ENCODE measurements at regions not wholly inside any gene's neighbourhood (a gene's known extent, or its start where the extent isn't known, plus 50 kb on each side); places are given as distances from the start of the nearest gene placed in this dataset.

DNA sequence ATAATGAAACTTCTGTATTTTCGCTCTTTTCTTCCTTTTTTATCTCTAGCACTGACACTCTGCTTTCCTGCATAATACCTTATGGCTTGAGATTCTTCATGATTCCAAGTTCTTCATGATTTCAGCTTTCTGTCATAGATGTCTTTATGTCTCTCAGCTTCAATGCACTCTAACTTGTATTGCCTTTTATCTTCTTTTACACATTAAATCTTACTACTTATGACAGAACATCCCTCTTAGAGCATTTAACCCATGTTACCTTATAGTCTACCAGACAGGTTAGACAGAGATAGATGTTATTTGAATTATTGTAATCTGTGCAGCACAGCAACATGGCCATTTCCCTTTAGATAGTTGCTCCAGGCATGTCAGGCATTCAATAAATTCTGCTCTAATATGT, 1475.7 kb upstream of the TMEFF2 start:
- Histone ChIP-seq H3K27me3 (ENCODE audit: insufficient read depth, low read length) (no peaks in the 10 kb centered on the region), H4K20me1 (ENCODE audit: insufficient read depth, low read length) (no peaks in the 10 kb centered on the region), H3K4me3 (ENCODE audit: insufficient read depth, low read length) (no peak overlapping the region), H3K79me2 (ENCODE audit: insufficient read depth, low read length) (no peaks in the 10 kb centered on the region), H3K9me3 (ENCODE audit: low read depth, low read length) (no peaks in the 10 kb centered on the region), H3K4me1 (ENCODE audit: insufficient read depth, low read length) (no peaks in the 10 kb centered on the region), H2AFZ (ENCODE audit: low read length) (no peak overlapping the region), H3K27ac (ENCODE audit: low read depth, low read length) (no peak overlapping the region), H3K36me3 (ENCODE audit: insufficient read depth, low read length) (no peaks in the 10 kb centered on the region), H3K4me2 (ENCODE audit: insufficient read depth, low read length) (no peak overlapping the region)
- TF ChIP-seq, protein P1, sequence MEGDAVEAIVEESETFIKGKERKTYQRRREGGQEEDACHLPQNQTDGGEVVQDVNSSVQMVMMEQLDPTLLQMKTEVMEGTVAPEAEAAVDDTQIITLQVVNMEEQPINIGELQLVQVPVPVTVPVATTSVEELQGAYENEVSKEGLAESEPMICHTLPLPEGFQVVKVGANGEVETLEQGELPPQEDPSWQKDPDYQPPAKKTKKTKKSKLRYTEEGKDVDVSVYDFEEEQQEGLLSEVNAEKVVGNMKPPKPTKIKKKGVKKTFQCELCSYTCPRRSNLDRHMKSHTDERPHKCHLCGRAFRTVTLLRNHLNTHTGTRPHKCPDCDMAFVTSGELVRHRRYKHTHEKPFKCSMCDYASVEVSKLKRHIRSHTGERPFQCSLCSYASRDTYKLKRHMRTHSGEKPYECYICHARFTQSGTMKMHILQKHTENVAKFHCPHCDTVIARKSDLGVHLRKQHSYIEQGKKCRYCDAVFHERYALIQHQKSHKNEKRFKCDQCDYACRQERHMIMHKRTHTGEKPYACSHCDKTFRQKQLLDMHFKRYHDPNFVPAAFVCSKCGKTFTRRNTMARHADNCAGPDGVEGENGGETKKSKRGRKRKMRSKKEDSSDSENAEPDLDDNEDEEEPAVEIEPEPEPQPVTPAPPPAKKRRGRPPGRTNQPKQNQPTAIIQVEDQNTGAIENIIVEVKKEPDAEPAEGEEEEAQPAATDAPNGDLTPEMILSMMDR (IDR thresholded peaks at IDR 0.05; ENCODE audit: extremely low read depth, low read depth, low read length) = no peak
- DNase-seq (ENCODE audit: insufficient read length, low spot score, missing footprints) = no peak

DNA sequence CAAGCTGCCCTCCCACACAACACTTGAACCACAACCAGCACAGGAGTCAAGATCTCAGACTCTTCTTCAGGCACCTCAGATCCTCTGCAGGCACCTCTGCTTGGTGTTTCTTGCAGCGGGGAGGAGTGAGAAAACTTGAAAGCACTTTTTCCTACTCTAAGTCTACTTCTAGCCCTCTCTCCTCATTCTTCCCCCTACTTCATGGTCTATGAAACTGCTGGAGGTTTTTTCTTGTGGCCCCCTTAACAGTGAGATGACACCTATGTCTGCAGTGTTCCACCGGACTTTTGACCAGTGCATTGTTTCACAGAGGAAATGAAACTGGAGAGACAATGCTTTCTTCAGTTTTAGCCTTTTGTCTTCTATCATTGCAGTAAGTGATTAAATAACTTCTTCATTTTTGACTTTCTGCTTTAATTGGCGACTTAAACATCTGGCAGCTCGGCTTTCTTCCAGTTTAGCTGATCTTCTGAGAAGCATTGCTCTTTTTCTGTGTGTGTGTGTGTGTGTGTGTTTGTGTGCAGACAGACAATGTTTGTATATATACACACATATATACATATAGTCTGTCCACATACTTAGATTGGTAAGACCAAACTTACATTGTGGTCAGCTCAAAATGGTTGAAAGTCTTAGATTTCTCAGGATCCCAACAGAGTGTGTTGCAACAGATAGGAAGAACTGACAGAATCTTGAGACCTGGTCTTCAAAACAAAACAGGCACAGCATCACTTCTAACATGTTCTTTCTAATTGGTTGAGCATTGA, 1474.0 kb upstream of the TMEFF2 start:
- Histone ChIP-seq H3K4me3 (ENCODE audit: insufficient read depth, low read length) (no peak overlapping the region), H3K27ac (ENCODE audit: low read depth, low read length) (no peak overlapping the region), H3K4me1 (ENCODE audit: insufficient read depth, low read length) (no peaks in the 10 kb centered on the region), H3K9me3 (ENCODE audit: low read depth, low read length) (no peaks in the 10 kb centered on the region), H4K20me1 (ENCODE audit: insufficient read depth, low read length) (no peaks in the 10 kb centered on the region), H3K27me3 (ENCODE audit: insufficient read depth, low read length) (no peaks in the 10 kb centered on the region), H3K79me2 (ENCODE audit: insufficient read depth, low read length) (no peaks in the 10 kb centered on the region), H2AFZ (ENCODE audit: low read length) (peak overlapping the region; percentile 1), H3K36me3 (ENCODE audit: insufficient read depth, low read length) (no peaks in the 10 kb centered on the region), H3K4me2 (ENCODE audit: insufficient read depth, low read length) (no peak overlapping the region)
- DNase-seq (ENCODE audit: insufficient read length, low spot score, missing footprints) = no peak
- TF ChIP-seq, protein P1 (IDR thresholded peaks at IDR 0.05; ENCODE audit: extremely low read depth, low read depth, low read length) = no peak

DNA sequence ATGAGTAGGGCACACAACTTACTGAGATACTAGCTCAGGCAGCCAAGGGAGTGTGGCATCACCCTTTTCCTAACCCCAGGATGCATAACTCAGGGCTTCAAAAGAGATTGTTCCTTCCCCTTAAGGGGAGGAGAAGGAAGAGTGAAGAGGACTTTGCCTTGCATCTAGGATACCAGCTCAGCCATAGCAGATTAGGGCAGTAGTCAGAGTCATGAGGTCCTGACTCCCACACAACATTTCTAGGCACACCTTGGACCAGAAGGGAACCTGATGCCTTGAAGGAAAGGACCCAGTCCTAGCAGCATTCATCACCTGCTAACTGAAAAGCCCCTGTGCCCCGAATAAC, 1433.2 kb upstream of the TMEFF2 start:
- H3K4me2 ChIP-seq (ENCODE audit: insufficient read depth, low read length) = no peak overlapping the region

DNA sequence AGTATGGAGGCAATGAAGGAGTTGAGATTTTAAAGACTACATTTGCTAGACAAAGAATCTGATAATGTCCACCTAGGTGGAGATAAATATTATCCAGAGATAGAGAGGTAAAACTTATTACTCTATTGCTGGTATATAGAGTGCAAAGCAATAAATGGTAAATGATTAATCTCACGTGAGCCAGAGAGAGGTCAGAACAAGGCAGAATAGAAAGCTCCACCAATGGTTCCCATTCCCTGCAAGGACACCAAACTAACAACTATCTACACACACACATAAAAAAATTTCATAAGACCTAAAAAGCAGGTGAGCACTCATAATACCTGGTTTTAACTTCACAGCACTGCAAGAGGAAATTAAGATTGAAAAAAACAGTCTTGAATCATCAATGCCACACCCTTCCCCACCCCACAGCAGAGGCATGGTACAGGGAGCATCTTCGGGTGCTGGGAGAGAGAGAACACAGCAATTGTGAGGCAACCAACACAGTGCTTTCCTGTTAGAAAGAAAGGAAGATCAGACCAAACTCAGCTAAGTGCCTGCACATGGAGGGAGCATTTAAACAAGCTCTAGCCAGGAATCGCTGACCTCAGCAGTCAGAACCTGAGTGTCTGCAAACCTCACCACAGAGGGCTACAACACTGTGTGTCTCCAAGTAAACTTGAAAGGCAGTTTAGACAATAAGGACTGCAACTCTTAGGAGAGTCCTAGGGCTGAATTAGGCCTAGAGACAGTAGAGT, 1432.6 kb upstream of the TMEFF2 start:
- Histone ChIP-seq H3K36me3 (ENCODE audit: insufficient read depth, low read length) (no peaks in the 10 kb centered on the region), H3K4me1 (ENCODE audit: insufficient read depth, low read length) (no peaks in the 10 kb centered on the region), H3K27ac (ENCODE audit: low read depth, low read length) (no peak overlapping the region), H3K4me3 (ENCODE audit: insufficient read depth, low read length) (no peak overlapping the region), H2AFZ (ENCODE audit: low read length) (no peak overlapping the region), H4K20me1 (ENCODE audit: insufficient read depth, low read length) (no peaks in the 10 kb centered on the region), H3K27me3 (ENCODE audit: insufficient read depth, low read length) (no peaks in the 10 kb centered on the region), H3K9me3 (ENCODE audit: low read depth, low read length) (no peaks in the 10 kb centered on the region), H3K79me2 (ENCODE audit: insufficient read depth, low read length) (no peaks in the 10 kb centered on the region), H3K4me2 (ENCODE audit: insufficient read depth, low read length) (no peak overlapping the region)
- TF ChIP-seq, protein P1 (IDR thresholded peaks at IDR 0.05; ENCODE audit: extremely low read depth, low read depth, low read length) = no peak
- no peak for DNase-seq (ENCODE audit: insufficient read length, low spot score, missing footprints)

More for the DNA sequence above, 1433.2 kb upstream of the TMEFF2 start:
- no peak overlapping the region for H3K27ac ChIP-seq (ENCODE audit: low read depth, low read length)
- no peaks in the 10 kb centered on the region for H4K20me1 ChIP-seq (ENCODE audit: insufficient read depth, low read length)
- H3K27me3 ChIP-seq (ENCODE audit: insufficient read depth, low read length) = no peaks in the 10 kb centered on the region
- no peak for DNase-seq (ENCODE audit: insufficient read length, low spot score, missing footprints)
- no peaks in the 10 kb centered on the region for H3K4me1 ChIP-seq (ENCODE audit: insufficient read depth, low read length)
- no peak overlapping the region for H3K4me3 ChIP-seq (ENCODE audit: insufficient read depth, low read length)
- H3K79me2 ChIP-seq (ENCODE audit: insufficient read depth, low read length) = no peaks in the 10 kb centered on the region
- no peaks in the 10 kb centered on the region for H3K9me3 ChIP-seq (ENCODE audit: low read depth, low read length)
- H2AFZ ChIP-seq (ENCODE audit: low read length) = no peak overlapping the region
- TF ChIP-seq, protein P1 (IDR thresholded peaks at IDR 0.05; ENCODE audit: extremely low read depth, low read depth, low read length) = no peak
- H3K36me3 ChIP-seq (ENCODE audit: insufficient read depth, low read length) = no peaks in the 10 kb centered on the region

Measured in osteoblast (primary cell).